DND-41 (cell line): ENCODE measurements at regions not wholly inside any gene's neighbourhood (a gene's known extent, or its start where the extent isn't known, plus 50 kb on each side); places are given as distances from the start of the nearest gene placed in this dataset.

Experiments
- ATAC-seq: fragments of 200-7000 bp; cut with Tn5 transposase; 3 replicates; pipeline ENCODE4 v1.9.1; 2021; ENCODE audit warnings: low read depth; ENCODE audit not compliant: insufficient read depth
- DNase-seq: peaks from one replicate; pipeline ENCODE4 v3.0.0-alpha.2; 2020
- H2AFZ ChIP-seq: 2 replicates; pipeline ENCODE4 v1.6.0; 2012; ENCODE audit warnings: low read depth, low read length
- H3K27ac ChIP-seq: 2 replicates; pipeline ENCODE4 v1.5.1; 2012; ENCODE audit warnings: low read length, inconsistent platforms
- H3K27me3 ChIP-seq: fragments of 200-600 bp; sonication (generic); 2 replicates; pipeline ENCODE4 v1.6.0; 2012; ENCODE audit warnings: low read length, mild to moderate bottlenecking, inconsistent platforms; ENCODE audit not compliant: insufficient read depth, poor library complexity
- H3K36me3 ChIP-seq: 2 replicates; pipeline ENCODE4 v1.5.1; 2012; ENCODE audit warnings: low read length, inconsistent platforms; ENCODE audit not compliant: insufficient read depth
- H3K4me1 ChIP-seq: 2 replicates; pipeline ENCODE4 v1.5.1; 2012; ENCODE audit warnings: mild to moderate bottlenecking, low read length; ENCODE audit not compliant: insufficient read depth
- H3K4me2 ChIP-seq: 2 replicates; pipeline ENCODE4 v1.6.0; 2012; ENCODE audit warnings: mild to moderate bottlenecking, moderate library complexity, low read length, inconsistent platforms; ENCODE audit not compliant: insufficient read depth
- H3K4me3 ChIP-seq, 2 experiments: fragments of 200-600 bp in 1 of 2; shearing (Covaris generic) in 1 of 2; 2 replicates each; pipeline ENCODE4 v1.5.1; 2012 to 2016; ENCODE audit warnings: inconsistent platforms in 2 of 2, low read length in 2 of 2, mild to moderate bottlenecking in 2 of 2, low read depth in 1 of 2, moderate library complexity in 1 of 2
- H3K79me2 ChIP-seq: 2 replicates; pipeline ENCODE4 v1.6.0; 2012; ENCODE audit warnings: low read length, inconsistent platforms; ENCODE audit not compliant: insufficient read depth
- H3K9ac ChIP-seq: 2 replicates; pipeline ENCODE4 v1.6.0; 2012; ENCODE audit warnings: low read depth, mild to moderate bottlenecking, inconsistent platforms, low read length, moderate library complexity
- H3K9me3 ChIP-seq: 2 replicates; pipeline ENCODE4 v1.5.1; 2012; ENCODE audit warnings: low read length, moderate library complexity, mild to moderate bottlenecking, inconsistent platforms; ENCODE audit not compliant: insufficient read depth, severe bottlenecking
- H4K20me1 ChIP-seq: 2 replicates; pipeline ENCODE4 v1.6.0; 2012; ENCODE audit warnings: low read length; ENCODE audit not compliant: insufficient read depth
- EZH2 ChIP-seq: IDR thresholded peaks from 3 replicates; pipeline ENCODE4 v1.6.1; 2012; ENCODE audit warnings: borderline replicate concordance, low read depth, mild to moderate bottlenecking, moderate library complexity, low read length, inconsistent platforms; ENCODE audit not compliant: severe bottlenecking
- TF ChIP-seq, protein P1 (sequence below): IDR thresholded peaks from 2 replicates; pipeline ENCODE4 v1.5.1; 2012; ENCODE audit warnings: borderline replicate concordance, low read length, moderate library complexity, mild to moderate bottlenecking; ENCODE audit not compliant: poor library complexity, severe bottlenecking; ENCODE audit errors: extremely low read depth

DNA sequence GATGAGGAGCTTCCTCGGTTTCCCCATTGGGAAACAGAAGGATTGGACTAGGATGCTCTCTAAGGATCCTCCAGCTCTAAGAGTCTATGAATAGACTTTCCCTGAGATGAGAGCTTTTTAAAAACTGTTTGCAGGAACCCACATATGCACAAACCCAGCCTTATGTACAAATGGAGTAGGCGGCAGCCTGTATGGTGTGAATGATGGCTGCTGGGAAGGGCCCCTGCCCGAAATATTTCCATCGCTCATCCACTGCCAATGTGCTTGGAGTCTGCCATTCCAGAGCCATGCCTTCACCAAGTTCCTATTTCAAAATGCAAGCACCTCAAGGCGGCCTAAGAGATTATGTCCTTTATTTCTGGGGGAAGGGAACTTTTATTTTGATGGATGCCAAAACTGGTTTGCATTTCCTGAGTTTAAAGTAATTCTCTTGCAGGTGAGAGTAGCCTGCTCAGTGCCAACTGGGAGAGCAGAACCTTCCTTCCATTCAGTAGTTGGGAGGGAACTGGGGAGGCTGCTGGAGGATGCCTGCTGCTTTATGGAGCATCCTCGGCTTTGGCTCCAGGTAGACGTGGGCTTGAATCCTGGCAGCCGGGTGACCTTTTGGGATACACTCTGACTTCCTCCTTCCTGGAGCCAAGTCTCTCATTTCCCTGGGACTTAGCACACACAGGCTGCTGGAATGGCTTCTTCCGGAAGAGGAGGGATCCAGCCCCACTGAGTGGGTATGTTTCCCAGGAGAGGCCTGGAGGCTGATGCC, 165.9 kb downstream of the ACTL8 start:
- no peak overlapping the region for H3K9ac ChIP-seq
- H3K9me3 ChIP-seq: no peaks in the 10 kb centered on the region
- ATAC-seq (no peak), DNase-seq (no peak)
- H3K4me1 ChIP-seq: no peaks in the 10 kb centered on the region
- H4K20me1 ChIP-seq: 0 out of 2 replicates have a peak, but pooled peaks cover 3% of the 10 kb centered on the region
- H3K27me3 ChIP-seq: no peaks in the 10 kb centered on the region
- no peaks in the 10 kb centered on the region for H3K36me3 ChIP-seq
- no peaks in the 10 kb centered on the region for H3K79me2 ChIP-seq
- H3K27ac ChIP-seq: no peak overlapping the region
- no peak for TF ChIP-seq EZH2
- TF ChIP-seq, protein P1, sequence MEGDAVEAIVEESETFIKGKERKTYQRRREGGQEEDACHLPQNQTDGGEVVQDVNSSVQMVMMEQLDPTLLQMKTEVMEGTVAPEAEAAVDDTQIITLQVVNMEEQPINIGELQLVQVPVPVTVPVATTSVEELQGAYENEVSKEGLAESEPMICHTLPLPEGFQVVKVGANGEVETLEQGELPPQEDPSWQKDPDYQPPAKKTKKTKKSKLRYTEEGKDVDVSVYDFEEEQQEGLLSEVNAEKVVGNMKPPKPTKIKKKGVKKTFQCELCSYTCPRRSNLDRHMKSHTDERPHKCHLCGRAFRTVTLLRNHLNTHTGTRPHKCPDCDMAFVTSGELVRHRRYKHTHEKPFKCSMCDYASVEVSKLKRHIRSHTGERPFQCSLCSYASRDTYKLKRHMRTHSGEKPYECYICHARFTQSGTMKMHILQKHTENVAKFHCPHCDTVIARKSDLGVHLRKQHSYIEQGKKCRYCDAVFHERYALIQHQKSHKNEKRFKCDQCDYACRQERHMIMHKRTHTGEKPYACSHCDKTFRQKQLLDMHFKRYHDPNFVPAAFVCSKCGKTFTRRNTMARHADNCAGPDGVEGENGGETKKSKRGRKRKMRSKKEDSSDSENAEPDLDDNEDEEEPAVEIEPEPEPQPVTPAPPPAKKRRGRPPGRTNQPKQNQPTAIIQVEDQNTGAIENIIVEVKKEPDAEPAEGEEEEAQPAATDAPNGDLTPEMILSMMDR: no peak
- no peak overlapping the region for H2AFZ ChIP-seq
- no peak overlapping the region for H3K4me2 ChIP-seq
- H3K4me3 ChIP-seq: no peak overlapping the region

DNA sequence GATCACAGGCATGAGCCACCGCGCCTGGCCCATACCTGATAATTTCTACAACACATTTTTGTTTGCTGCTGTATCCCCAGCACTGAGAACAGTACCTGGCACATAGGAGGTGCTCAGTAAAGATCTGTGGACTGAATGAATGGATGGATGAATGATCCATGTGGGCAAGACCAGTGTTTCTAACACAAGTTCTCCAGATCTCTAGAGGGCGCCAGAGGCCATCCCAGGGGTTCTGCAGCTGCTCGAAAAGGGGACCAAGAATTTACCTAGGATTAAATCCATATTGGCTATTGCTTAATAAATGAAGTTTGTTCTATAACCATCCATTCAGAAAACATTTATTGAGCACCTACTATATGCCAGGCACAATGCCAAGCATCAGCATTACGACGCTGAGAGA, 167.7 kb downstream of the ACTL8 start:
- H3K27ac ChIP-seq: no peak overlapping the region
- H3K4me1 ChIP-seq: no peaks in the 10 kb centered on the region
- no peaks in the 10 kb centered on the region for H3K36me3 ChIP-seq
- H3K27me3 ChIP-seq: no peaks in the 10 kb centered on the region
- no peak for TF ChIP-seq EZH2
- TF ChIP-seq, protein P1: peak; percentile 59
- ATAC-seq (no peak), DNase-seq (peak; percentile 17)
- H3K9me3 ChIP-seq: no peaks in the 10 kb centered on the region
- no peak overlapping the region for H3K4me2 ChIP-seq
- no peak overlapping the region for H3K4me3 ChIP-seq
- no peak overlapping the region for H2AFZ ChIP-seq
- no peaks in the 10 kb centered on the region for H3K79me2 ChIP-seq
- H3K9ac ChIP-seq: no peak overlapping the region
- H4K20me1 ChIP-seq: 0 out of 2 replicates have a peak, but pooled peaks cover 3% of the 10 kb centered on the region

DNA sequence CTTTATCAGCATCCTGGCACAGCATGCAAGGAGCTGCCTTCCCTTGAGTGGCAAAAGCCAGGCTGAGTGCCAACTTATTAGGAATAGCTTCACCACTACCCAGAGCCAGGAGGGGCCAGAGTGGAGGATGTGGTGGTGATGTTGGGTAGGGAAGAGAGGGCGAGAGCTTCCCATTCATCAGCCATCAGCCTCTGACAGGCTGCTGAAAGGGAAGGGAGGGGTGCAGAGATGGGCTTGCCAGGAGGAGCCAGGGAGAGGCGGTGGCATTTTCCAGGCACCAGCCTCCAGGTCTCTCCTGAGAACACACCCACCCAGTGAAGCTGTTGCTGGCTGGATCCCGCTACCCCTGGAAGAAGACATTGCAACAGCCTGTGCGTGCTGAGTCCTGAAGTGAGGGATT, 168.5 kb downstream of the ACTL8 start:
- H3K4me2 ChIP-seq: no peak overlapping the region
- H3K79me2 ChIP-seq: no peaks in the 10 kb centered on the region
- no peak overlapping the region for H2AFZ ChIP-seq
- DNase-seq: no peak
- no peaks in the 10 kb centered on the region for H3K9me3 ChIP-seq
- no peak overlapping the region for H3K9ac ChIP-seq
- no peak for TF ChIP-seq EZH2
- TF ChIP-seq, protein P1: no peak
- H3K27me3 ChIP-seq: no peaks in the 10 kb centered on the region
- no peaks in the 10 kb centered on the region for H3K36me3 ChIP-seq
- no peak overlapping the region for H3K4me3 ChIP-seq
- ATAC-seq: no peak
- H3K4me1 ChIP-seq: no peaks in the 10 kb centered on the region
- no peak overlapping the region for H3K27ac ChIP-seq
- H4K20me1 ChIP-seq: 0 out of 2 replicates have a peak, but pooled peaks cover 3% of the 10 kb centered on the region
